ENCODE measurements at regions not wholly inside any gene's neighbourhood (a gene's known extent, or its start where the extent isn't known, plus 50 kb on each side); places are given as distances from the start of the nearest gene placed in this dataset.

DNA sequence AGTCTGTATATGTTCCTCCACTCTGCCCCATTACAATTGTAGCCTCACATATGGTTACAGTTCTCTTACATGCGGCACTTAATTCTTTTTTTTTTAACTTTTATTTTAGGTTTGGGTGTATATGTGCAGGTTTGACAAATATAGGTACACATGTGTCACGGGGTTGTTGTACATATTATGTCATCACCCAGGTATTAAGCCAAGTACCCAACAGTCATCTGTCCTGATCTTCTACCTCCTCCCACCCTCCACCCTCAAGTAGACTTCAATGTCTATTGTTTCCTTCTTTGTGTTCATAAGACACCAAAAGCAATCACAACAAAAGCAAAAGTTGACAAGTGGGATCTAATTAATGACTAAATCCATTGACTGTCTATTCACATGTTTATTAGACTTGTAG lies 144.6 kb upstream of the TP63 start:
- ChIA-PET CTCF (ENCODE audit: unreplicated experiment) (no interaction called here), POLR2A (no interaction called here)
- no TSS peak for BruUV-seq (replicated peaks)
- DNase-seq (ENCODE audit: low spot score) = no peak
- H3K27ac ChIP-seq (ENCODE audit: low read depth, low read length, poor library complexity, severe bottlenecking) = no peak overlapping the region
- TF ChIP-seq, protein P1, sequence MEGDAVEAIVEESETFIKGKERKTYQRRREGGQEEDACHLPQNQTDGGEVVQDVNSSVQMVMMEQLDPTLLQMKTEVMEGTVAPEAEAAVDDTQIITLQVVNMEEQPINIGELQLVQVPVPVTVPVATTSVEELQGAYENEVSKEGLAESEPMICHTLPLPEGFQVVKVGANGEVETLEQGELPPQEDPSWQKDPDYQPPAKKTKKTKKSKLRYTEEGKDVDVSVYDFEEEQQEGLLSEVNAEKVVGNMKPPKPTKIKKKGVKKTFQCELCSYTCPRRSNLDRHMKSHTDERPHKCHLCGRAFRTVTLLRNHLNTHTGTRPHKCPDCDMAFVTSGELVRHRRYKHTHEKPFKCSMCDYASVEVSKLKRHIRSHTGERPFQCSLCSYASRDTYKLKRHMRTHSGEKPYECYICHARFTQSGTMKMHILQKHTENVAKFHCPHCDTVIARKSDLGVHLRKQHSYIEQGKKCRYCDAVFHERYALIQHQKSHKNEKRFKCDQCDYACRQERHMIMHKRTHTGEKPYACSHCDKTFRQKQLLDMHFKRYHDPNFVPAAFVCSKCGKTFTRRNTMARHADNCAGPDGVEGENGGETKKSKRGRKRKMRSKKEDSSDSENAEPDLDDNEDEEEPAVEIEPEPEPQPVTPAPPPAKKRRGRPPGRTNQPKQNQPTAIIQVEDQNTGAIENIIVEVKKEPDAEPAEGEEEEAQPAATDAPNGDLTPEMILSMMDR (conservative IDR thresholded peaks at IDR 0.05; ENCODE audit: low read length) = no peak
- TF ChIP-seq EZH2phosphoT487 (IDR thresholded peaks at IDR 0.05; ENCODE audit: borderline replicate concordance, low read depth, low read length) = no peak
- H3K36me3 ChIP-seq (ENCODE audit: insufficient read depth, low read length) = no peaks in the 10 kb centered on the region
- H3K4me3 ChIP-seq (ENCODE audit: low read depth, low read length, poor library complexity, severe bottlenecking) = no peak overlapping the region
- H3K4me1 ChIP-seq (ENCODE audit: insufficient read depth, low read length, poor library complexity, severe bottlenecking) = no peaks in the 10 kb centered on the region
- intact Hi-C loops (cut with micrococcal nuclease; ENCODE audit: unreplicated experiment) = no loop called here
- H3K9me3 ChIP-seq (ENCODE audit: low read length) = no peaks in the 10 kb centered on the region
- no peaks in the 10 kb centered on the region for H4K20me1 ChIP-seq (ENCODE audit: insufficient read depth, low read length)
- H2AFZ ChIP-seq (ENCODE audit: low read length) = no peak overlapping the region
- H3K4me2 ChIP-seq (ENCODE audit: low read length) = no peak overlapping the region
- H3K79me2 ChIP-seq (ENCODE audit: insufficient read depth, low read depth, low read length) = no peaks in the 10 kb centered on the region
- H3K9me2 ChIP-seq (ENCODE audit: insufficient read depth, low read length) = no peaks in the 10 kb centered on the region; the same call in 1 of the 2 replicates

DNA sequence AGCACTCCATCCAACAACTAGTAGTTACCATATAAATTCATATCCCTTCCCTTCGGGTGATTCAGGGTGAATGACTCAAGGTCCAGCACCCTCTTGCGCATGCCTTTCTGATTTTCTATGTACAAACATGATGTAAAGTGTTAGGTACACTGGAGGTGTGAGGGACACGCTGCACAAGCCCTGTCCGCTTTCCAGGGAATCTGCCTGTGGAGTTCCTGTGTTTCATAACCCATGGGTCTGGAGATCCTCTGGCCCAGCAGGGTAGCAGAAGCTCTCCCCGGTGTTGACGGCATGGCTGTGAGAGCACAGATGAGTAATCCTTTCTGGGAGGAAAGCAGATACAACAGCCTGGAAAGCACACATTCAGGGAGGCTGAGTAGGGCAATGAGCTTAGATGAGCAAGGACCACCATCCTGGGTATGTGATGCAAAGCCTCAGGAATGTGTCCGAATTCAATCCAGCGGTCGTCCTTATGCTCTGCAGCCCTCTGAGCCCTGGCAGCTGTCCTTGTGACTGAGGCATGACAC lies 142.9 kb upstream of the TP63 start:
- intact Hi-C loops (cut with micrococcal nuclease; ENCODE audit: unreplicated experiment) = no loop called here
- CTCF ChIA-PET (ENCODE audit: unreplicated experiment) = no interaction called here
- Histone ChIP-seq H3K4me3 (ENCODE audit: low read depth, low read length, poor library complexity, severe bottlenecking) (no peak overlapping the region), H3K9me3 (ENCODE audit: low read length) (no peaks in the 10 kb centered on the region), H3K9me2 (ENCODE audit: insufficient read depth, low read length) (no peaks in the 10 kb centered on the region; the same call in 1 of the 2 replicates), H3K79me2 (ENCODE audit: insufficient read depth, low read depth, low read length) (no peaks in the 10 kb centered on the region), H4K20me1 (ENCODE audit: insufficient read depth, low read length) (no peaks in the 10 kb centered on the region), H3K27ac (ENCODE audit: low read depth, low read length, poor library complexity, severe bottlenecking) (no peak overlapping the region), H2AFZ (ENCODE audit: low read length) (no peak overlapping the region), H3K36me3 (ENCODE audit: insufficient read depth, low read length) (no peaks in the 10 kb centered on the region), H3K4me2 (ENCODE audit: low read length) (no peak overlapping the region), H3K4me1 (ENCODE audit: insufficient read depth, low read length, poor library complexity, severe bottlenecking) (no peaks in the 10 kb centered on the region)
- POLR2A ChIA-PET = interaction anchor here (0.6 kb wide), 1 partner anchor 1179 kb away, joined by 4 read pairs; no protein-coding TSS in a partner anchor
- TF ChIP-seq EZH2phosphoT487 (IDR thresholded peaks at IDR 0.05; ENCODE audit: borderline replicate concordance, low read depth, low read length) = no peak
- TF ChIP-seq, protein P1 (conservative IDR thresholded peaks at IDR 0.05; ENCODE audit: low read length) = no peak
- no TSS peak for BruUV-seq (replicated peaks)
- DNase-seq (ENCODE audit: low spot score) = no peak

DNA sequence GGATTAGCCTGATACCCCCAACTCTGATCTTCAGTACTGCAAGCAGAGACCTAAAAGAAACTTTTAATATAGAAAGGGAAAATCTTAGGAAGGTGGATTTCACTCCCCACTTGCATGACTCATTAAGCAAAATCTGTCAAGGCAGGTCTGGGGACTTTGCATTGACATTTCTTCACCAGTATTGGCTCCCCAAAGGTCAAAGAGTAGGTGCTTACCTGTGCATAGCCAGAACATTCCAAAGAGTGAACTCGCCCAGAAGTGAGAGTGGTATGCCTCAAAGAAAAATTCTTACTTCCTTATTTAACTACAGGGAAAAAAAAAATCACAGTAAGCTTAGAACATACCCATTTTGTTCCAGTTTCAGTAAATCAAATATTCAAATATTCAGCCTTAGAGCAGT lies 140.9 kb upstream of the TP63 start:
- Histone ChIP-seq H3K4me2 (ENCODE audit: low read length) (no peak overlapping the region), H3K36me3 (ENCODE audit: insufficient read depth, low read length) (no peaks in the 10 kb centered on the region), H3K4me3 (ENCODE audit: low read depth, low read length, poor library complexity, severe bottlenecking) (no peak overlapping the region), H2AFZ (ENCODE audit: low read length) (no peak overlapping the region), H3K79me2 (ENCODE audit: insufficient read depth, low read depth, low read length) (no peaks in the 10 kb centered on the region), H3K9me2 (ENCODE audit: insufficient read depth, low read length) (no peaks in the 10 kb centered on the region), H3K27ac (ENCODE audit: low read depth, low read length, poor library complexity, severe bottlenecking) (no peak overlapping the region), H3K9me3 (ENCODE audit: low read length) (no peaks in the 10 kb centered on the region), H3K4me1 (ENCODE audit: insufficient read depth, low read length, poor library complexity, severe bottlenecking) (no peaks in the 10 kb centered on the region), H4K20me1 (ENCODE audit: insufficient read depth, low read length) (no peaks in the 10 kb centered on the region)
- ChIA-PET CTCF (ENCODE audit: unreplicated experiment) (no interaction called here), POLR2A (no interaction called here)
- no peak for DNase-seq (ENCODE audit: low spot score)
- intact Hi-C loops (cut with micrococcal nuclease; ENCODE audit: unreplicated experiment) = no loop called here
- BruUV-seq (replicated peaks) = no TSS peak
- no peak for TF ChIP-seq EZH2phosphoT487 (IDR thresholded peaks at IDR 0.05; ENCODE audit: borderline replicate concordance, low read depth, low read length)

Data from OCI-LY7 (cell line).